ENCODE measurements at regions not wholly inside any gene's neighbourhood (a gene's known extent, or its start where the extent isn't known, plus 50 kb on each side); places are given as distances from the start of the nearest gene placed in this dataset.

DNA sequence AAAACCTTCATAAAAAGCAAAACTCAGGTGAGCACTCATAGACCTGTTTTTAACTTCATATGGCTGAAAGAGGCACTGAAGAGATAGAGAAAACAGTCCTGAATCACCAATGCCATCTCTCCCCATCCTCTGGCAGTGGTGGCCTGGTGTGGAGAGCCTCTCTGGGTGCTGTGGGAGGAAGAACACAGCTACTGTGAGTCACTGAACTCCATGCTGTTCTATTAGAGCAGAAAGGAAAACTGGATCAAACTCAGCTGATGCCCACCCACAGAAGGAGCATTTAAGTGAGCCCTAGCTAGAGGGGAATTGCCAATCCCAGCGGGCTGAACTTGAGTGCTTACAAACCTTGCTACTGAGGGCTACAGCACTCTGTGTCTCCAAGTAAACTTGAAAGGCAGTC is 115.3 kb upstream of the SESN3 start (continued):
- TF ChIP-seq, protein P1, sequence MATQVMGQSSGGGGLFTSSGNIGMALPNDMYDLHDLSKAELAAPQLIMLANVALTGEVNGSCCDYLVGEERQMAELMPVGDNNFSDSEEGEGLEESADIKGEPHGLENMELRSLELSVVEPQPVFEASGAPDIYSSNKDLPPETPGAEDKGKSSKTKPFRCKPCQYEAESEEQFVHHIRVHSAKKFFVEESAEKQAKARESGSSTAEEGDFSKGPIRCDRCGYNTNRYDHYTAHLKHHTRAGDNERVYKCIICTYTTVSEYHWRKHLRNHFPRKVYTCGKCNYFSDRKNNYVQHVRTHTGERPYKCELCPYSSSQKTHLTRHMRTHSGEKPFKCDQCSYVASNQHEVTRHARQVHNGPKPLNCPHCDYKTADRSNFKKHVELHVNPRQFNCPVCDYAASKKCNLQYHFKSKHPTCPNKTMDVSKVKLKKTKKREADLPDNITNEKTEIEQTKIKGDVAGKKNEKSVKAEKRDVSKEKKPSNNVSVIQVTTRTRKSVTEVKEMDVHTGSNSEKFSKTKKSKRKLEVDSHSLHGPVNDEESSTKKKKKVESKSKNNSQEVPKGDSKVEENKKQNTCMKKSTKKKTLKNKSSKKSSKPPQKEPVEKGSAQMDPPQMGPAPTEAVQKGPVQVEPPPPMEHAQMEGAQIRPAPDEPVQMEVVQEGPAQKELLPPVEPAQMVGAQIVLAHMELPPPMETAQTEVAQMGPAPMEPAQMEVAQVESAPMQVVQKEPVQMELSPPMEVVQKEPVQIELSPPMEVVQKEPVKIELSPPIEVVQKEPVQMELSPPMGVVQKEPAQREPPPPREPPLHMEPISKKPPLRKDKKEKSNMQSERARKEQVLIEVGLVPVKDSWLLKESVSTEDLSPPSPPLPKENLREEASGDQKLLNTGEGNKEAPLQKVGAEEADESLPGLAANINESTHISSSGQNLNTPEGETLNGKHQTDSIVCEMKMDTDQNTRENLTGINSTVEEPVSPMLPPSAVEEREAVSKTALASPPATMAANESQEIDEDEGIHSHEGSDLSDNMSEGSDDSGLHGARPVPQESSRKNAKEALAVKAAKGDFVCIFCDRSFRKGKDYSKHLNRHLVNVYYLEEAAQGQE (IDR thresholded peaks at IDR 0.05; ENCODE audit: low read depth), result no peak
- TF ChIP-seq YY1 (IDR thresholded peaks at IDR 0.05; ENCODE audit: extremely low read depth, insufficient replicate concordance, low read depth, low read length) (no peak), SRF (IDR thresholded peaks at IDR 0.05; ENCODE audit: low read depth) (no peak), JUND (IDR thresholded peaks at IDR 0.05) (no peak)

DNA sequence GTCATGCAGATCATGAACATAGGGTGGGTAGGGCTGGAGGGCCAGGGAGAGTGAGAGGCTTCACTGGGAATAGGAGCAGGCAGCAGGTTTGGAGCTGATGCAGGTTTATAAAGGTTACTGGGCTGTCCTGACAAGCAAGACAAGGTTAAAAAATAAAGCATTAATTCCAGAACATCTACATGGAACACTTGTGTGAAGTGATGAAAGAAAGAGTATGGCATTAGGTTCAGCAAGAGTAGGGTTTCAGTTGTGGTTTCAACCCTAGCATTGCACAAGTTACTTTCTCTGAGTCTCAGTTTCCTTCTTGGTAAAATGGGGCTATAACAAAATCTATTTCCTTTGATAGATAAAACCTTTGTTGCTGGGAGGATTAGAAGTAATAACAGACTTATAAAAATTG is 114.6 kb upstream of the SESN3 start:
- RAD21 ChIA-PET (ENCODE audit: low non-redundant PET in 1 of 2, low total read pairs in 2 of 2, uncharacterized antibody in 2 of 2, unreplicated experiment in 2 of 2), result no interaction called here
- CTCF ChIA-PET, result no interaction called here
- Histone ChIP-seq H4K20me1 (ENCODE audit: insufficient read depth) (no peaks in the 10 kb centered on the region), H3K4me2 (ENCODE audit: low read length) (no peak overlapping the region), H3K36me3 (ENCODE audit: control insufficient read depth in 1 of 2, insufficient read depth in 2 of 2, low read length in 2 of 2) (no peaks in the 10 kb centered on the region), H3K27me3 (ENCODE audit: insufficient read depth, low read length) (no peaks in the 10 kb centered on the region), H2AFZ (ENCODE audit: low read depth, low read length, poor library complexity, severe bottlenecking) (no peak overlapping the region), H3K9me2 (ENCODE audit: insufficient read depth) (no peaks in the 10 kb centered on the region), H3K4me1 (ENCODE audit: control insufficient read depth in 1 of 2, insufficient read depth in 2 of 2, low read length in 2 of 2) (no peaks in the 10 kb centered on the region), H3K79me2 (ENCODE audit: insufficient read depth, low read length) (no peaks in the 10 kb centered on the region), H3K4me3 (replicated peaks in 1 of 2; ENCODE audit: low read depth in 1 of 2, low read length in 2 of 2) (no peak overlapping the region), H3K9ac (ENCODE audit: low read length) (no peak overlapping the region), H3K9me3 (ENCODE audit: control insufficient read depth in 1 of 2, insufficient read depth in 1 of 2, low read depth in 1 of 2, low read length in 2 of 2) (no peaks in the 10 kb centered on the region), H3K27ac (ENCODE audit: low read depth, low read length) (no peak overlapping the region)
- no TSS peak for BruUV-seq (replicated peaks)
- POLR2A ChIA-PET, result no interaction called here
- DNase-seq (ENCODE audit: low read depth, low spot score) (no peak), ATAC-seq (no peak)
- intact Hi-C loops (cut with micrococcal nuclease), result no loop called here
- no peak for TF ChIP-seq CEBPB (IDR thresholded peaks at IDR 0.05; ENCODE audit: low read depth)
- TF ChIP-seq JUND (IDR thresholded peaks at IDR 0.05), result no peak
- TF ChIP-seq RAD21 (IDR thresholded peaks at IDR 0.05; ENCODE audit: low read depth), result no peak
- no peak for TF ChIP-seq EZH2 (IDR thresholded peaks at IDR 0.05)
- TF ChIP-seq TCF7L2 (IDR thresholded peaks at IDR 0.05; ENCODE audit: borderline replicate concordance, extremely low read depth, insufficient read depth, insufficient read length), result no peak
- TF ChIP-seq, protein P2, sequence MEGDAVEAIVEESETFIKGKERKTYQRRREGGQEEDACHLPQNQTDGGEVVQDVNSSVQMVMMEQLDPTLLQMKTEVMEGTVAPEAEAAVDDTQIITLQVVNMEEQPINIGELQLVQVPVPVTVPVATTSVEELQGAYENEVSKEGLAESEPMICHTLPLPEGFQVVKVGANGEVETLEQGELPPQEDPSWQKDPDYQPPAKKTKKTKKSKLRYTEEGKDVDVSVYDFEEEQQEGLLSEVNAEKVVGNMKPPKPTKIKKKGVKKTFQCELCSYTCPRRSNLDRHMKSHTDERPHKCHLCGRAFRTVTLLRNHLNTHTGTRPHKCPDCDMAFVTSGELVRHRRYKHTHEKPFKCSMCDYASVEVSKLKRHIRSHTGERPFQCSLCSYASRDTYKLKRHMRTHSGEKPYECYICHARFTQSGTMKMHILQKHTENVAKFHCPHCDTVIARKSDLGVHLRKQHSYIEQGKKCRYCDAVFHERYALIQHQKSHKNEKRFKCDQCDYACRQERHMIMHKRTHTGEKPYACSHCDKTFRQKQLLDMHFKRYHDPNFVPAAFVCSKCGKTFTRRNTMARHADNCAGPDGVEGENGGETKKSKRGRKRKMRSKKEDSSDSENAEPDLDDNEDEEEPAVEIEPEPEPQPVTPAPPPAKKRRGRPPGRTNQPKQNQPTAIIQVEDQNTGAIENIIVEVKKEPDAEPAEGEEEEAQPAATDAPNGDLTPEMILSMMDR (IDR thresholded peaks at IDR 0.05 in 2 of 3, conservative IDR thresholded peaks at IDR 0.05 in 1 of 3; ENCODE audit: borderline replicate concordance in 1 of 3, insufficient read depth in 1 of 3, low read depth in 2 of 3, low read length in 2 of 3), result no peak
- no peak for TF ChIP-seq ZNF274 (IDR thresholded peaks at IDR 0.05; ENCODE audit: low read depth, low read length)
- no peak for TF ChIP-seq POLR2AphosphoS5 (IDR thresholded peaks at IDR 0.05; ENCODE audit: low read depth, low read length)
- TF ChIP-seq ZFX (IDR thresholded peaks at IDR 0.05), result no peak
- TF ChIP-seq, protein P3, sequence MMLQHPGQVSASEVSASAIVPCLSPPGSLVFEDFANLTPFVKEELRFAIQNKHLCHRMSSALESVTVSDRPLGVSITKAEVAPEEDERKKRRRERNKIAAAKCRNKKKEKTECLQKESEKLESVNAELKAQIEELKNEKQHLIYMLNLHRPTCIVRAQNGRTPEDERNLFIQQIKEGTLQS (IDR thresholded peaks at IDR 0.05), result no peak
- TF ChIP-seq SIN3A (IDR thresholded peaks at IDR 0.05; ENCODE audit: low read depth), result no peak
- TF ChIP-seq ELF1 (IDR thresholded peaks at IDR 0.05; ENCODE audit: borderline replicate concordance, low read depth), result no peak
- TF ChIP-seq SP1 (IDR thresholded peaks at IDR 0.05; ENCODE audit: low read depth), result no peak
- TF ChIP-seq, protein P4, sequence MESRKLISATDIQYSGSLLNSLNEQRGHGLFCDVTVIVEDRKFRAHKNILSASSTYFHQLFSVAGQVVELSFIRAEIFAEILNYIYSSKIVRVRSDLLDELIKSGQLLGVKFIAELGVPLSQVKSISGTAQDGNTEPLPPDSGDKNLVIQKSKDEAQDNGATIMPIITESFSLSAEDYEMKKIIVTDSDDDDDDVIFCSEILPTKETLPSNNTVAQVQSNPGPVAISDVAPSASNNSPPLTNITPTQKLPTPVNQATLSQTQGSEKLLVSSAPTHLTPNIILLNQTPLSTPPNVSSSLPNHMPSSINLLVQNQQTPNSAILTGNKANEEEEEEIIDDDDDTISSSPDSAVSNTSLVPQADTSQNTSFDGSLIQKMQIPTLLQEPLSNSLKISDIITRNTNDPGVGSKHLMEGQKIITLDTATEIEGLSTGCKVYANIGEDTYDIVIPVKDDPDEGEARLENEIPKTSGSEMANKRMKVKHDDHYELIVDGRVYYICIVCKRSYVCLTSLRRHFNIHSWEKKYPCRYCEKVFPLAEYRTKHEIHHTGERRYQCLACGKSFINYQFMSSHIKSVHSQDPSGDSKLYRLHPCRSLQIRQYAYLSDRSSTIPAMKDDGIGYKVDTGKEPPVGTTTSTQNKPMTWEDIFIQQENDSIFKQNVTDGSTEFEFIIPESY (IDR thresholded peaks at IDR 0.05; ENCODE audit: extremely low read depth, insufficient replicate concordance, low read length), result no peak
- no peak for TF ChIP-seq FOSL1 (IDR thresholded peaks at IDR 0.05; ENCODE audit: low read depth)

Data from HCT116 (cell line).